HCT116 (cell line): ENCODE measurements at regions not wholly inside any gene's neighbourhood (a gene's known extent, or its start where the extent isn't known, plus 50 kb on each side); places are given as distances from the start of the nearest gene placed in this dataset.

ENCODE experiments used
- ATAC-seq: fragments of 200-7000 bp; cut with Tn5 transposase; 2 replicates; pipeline ENCODE4 v1.9.1; 2020; ENCODE audit warnings: mild to moderate bottlenecking, moderate library complexity
- BruUV-seq: library from RNA; stranded (reverse); fragments of 400-500 nt; replicated peaks from 2 replicates; lab custom pipeline; 2021; lab: Mats Ljungman, UMichigan
- CTCF ChIA-PET: fragments of 300-600 bp; sonication (Branson Sonifier 250); formaldehyde crosslinking; loops from one replicate; lab custom pipeline; 2021; ENCODE audit warnings: antibody characterized with exemption; lab: Charles Lee
- POLR2A ChIA-PET: fragments of 300-600, 350-600 bp; sonication (Branson Sonifier 250); formaldehyde crosslinking; loops from one replicate; lab custom pipeline; 2021; ENCODE audit warnings: antibody characterized with exemption; lab: Charles Lee
- RAD21 ChIA-PET, 2 experiments: fragments of 300-600 bp; sonication (Branson Sonifier 250); formaldehyde crosslinking; loops; one replicate each; lab custom pipeline; 2023; ENCODE audit warnings: low total read pairs in 2 of 2; ENCODE audit not compliant: uncharacterized antibody in 2 of 2, unreplicated experiment in 2 of 2, low non-redundant PET in 1 of 2; lab: Charles Lee
- DNase-seq: peaks from one replicate; pipeline ENCODE4 v3.0.0-alpha.2; 2010; ENCODE audit warnings: low read depth, low spot score
- H2AFZ ChIP-seq: fragments of 200-600 bp; shearing (Covaris generic), sonication (generic); 2 replicates; pipeline ENCODE4 v1.6.1; 2017; ENCODE audit warnings: low read depth, mixed run types, mixed read lengths, antibody characterized with exemption, low read length; ENCODE audit not compliant: poor library complexity, severe bottlenecking
- H3K27ac ChIP-seq: 2 replicates; pipeline ENCODE4 v1.5.1; 2012; ENCODE audit warnings: low read depth, low read length
- H3K27me3 ChIP-seq: fragments of 200-600 bp; sonication (generic); 2 replicates; pipeline ENCODE4 v1.6.1; 2016; ENCODE audit warnings: mixed run types, low read length, mixed read lengths; ENCODE audit not compliant: insufficient read depth
- H3K36me3 ChIP-seq, 2 experiments: fragments of 200-500 bp in 1 of 2; fragments of 200-600 bp in 1 of 2; sonication (Bioruptor generic) in 1 of 2; sonication (generic) in 1 of 2; 2 replicates each; pipeline versions ENCODE4 v1.5.1 to v1.6.1; 2014 to 2016; ENCODE audit warnings: low read length in 2 of 2, inconsistent platforms in 1 of 2, mixed read lengths in 1 of 2, mixed run types in 1 of 2; ENCODE audit not compliant: insufficient read depth in 2 of 2, control insufficient read depth in 1 of 2
- H3K4me1 ChIP-seq, 2 experiments: fragments of 200-600 bp in 1 of 2; sonication (generic) in 1 of 2; 2 replicates each; pipeline versions ENCODE4 v1.5.1 to v1.6.1; 2012 to 2017; ENCODE audit warnings: low read length in 2 of 2, inconsistent platforms in 1 of 2, mild to moderate bottlenecking in 1 of 2, mixed read lengths in 1 of 2, mixed run types in 1 of 2, moderate library complexity in 1 of 2; ENCODE audit not compliant: insufficient read depth in 2 of 2, control insufficient read depth in 1 of 2
- H3K4me2 ChIP-seq: fragments of 200-600 bp; sonication (generic); 2 replicates; pipeline ENCODE4 v1.6.1; 2017; ENCODE audit warnings: mixed run types, low read length, mixed read lengths
- H3K4me3 ChIP-seq, 2 experiments: fragments of 200-600 bp in 1 of 2; sonication (generic) in 1 of 2; replicated peaks in 1 of 2; 2 replicates each; pipeline ENCODE4 v1.5.1; 2011 to 2016; ENCODE audit warnings: low read length in 2 of 2, control low read depth in 1 of 2, low read depth in 1 of 2, mild to moderate bottlenecking in 1 of 2, mixed read lengths in 1 of 2, mixed run types in 1 of 2
- H3K79me2 ChIP-seq: fragments of 200-600 bp; sonication (generic); 2 replicates; pipeline ENCODE4 v1.6.1; 2017; ENCODE audit warnings: mild to moderate bottlenecking, mixed run types, low read length, moderate library complexity, mixed read lengths; ENCODE audit not compliant: insufficient read depth
- H3K9ac ChIP-seq: fragments of 200-600 bp; sonication (generic); 2 replicates; pipeline ENCODE4 v1.6.1; 2016; ENCODE audit warnings: low read length, mixed read lengths
- H3K9me2 ChIP-seq: fragments of 200-600 bp; sonication (generic), shearing (Covaris generic); 2 replicates; pipeline ENCODE4 v1.6.1; 2017; ENCODE audit warnings: mixed run types, mild to moderate bottlenecking, moderate library complexity; ENCODE audit not compliant: insufficient read depth
- H3K9me3 ChIP-seq, 2 experiments: fragments of 200-500 bp in 1 of 2; fragments of 200-600 bp in 1 of 2; sonication (Bioruptor generic) in 1 of 2; sonication (generic) in 1 of 2; 2 replicates each; pipeline ENCODE4 v1.6.1; 2014 to 2017; ENCODE audit warnings: low read length in 2 of 2, mixed read lengths in 2 of 2, inconsistent platforms in 1 of 2, low read depth in 1 of 2, mild to moderate bottlenecking in 1 of 2, mixed run types in 1 of 2, moderate library complexity in 1 of 2; ENCODE audit not compliant: control insufficient read depth in 1 of 2, insufficient read depth in 1 of 2
- H4K20me1 ChIP-seq: fragments of 200-600 bp; sonication (generic), shearing (Covaris generic); 2 replicates; pipeline ENCODE4 v1.6.1; 2017; ENCODE audit warnings: mixed run types, mild to moderate bottlenecking, moderate library complexity; ENCODE audit not compliant: insufficient read depth
- CBX3 ChIP-seq: IDR thresholded peaks from 2 replicates; pipeline ENCODE4 v1.6.1; 2012; ENCODE audit warnings: low read depth
- CEBPB ChIP-seq: IDR thresholded peaks from 2 replicates; pipeline ENCODE4 v1.6.1; 2012; ENCODE audit warnings: low read depth
- EGR1 ChIP-seq: IDR thresholded peaks from 2 replicates; pipeline ENCODE4 v1.6.1; 2012; ENCODE audit warnings: low read depth
- ELF1 ChIP-seq: IDR thresholded peaks from 2 replicates; pipeline ENCODE4 v1.6.1; 2012; ENCODE audit warnings: low read depth, borderline replicate concordance
- EZH2 ChIP-seq: fragments of 200-600 bp; sonication (generic); IDR thresholded peaks from 2 replicates; pipeline ENCODE4 v1.6.1; 2017; ENCODE audit warnings: antibody characterized with exemption, mixed run types
- MAX ChIP-seq: IDR thresholded peaks from 2 replicates; pipeline ENCODE4 v1.6.1; 2012
- POLR2A ChIP-seq: IDR thresholded peaks from 2 replicates; pipeline ENCODE4 v1.7.0; 2011; ENCODE audit warnings: borderline replicate concordance; ENCODE audit not compliant: insufficient read depth, insufficient read length; ENCODE audit errors: extremely low read depth
- POLR2AphosphoS5 ChIP-seq: IDR thresholded peaks from 2 replicates; pipeline ENCODE4 v1.6.1; 2011; ENCODE audit warnings: mild to moderate bottlenecking, low read depth, low read length, moderate library complexity
- RAD21 ChIP-seq: IDR thresholded peaks from 2 replicates; pipeline ENCODE4 v1.6.1; 2012; ENCODE audit warnings: low read depth, mild to moderate bottlenecking
- SIN3A ChIP-seq: IDR thresholded peaks from 2 replicates; pipeline ENCODE4 v1.6.1; 2012; ENCODE audit warnings: low read depth
- SP1 ChIP-seq: IDR thresholded peaks from 2 replicates; pipeline ENCODE4 v1.6.1; 2012; ENCODE audit warnings: low read depth
- SRF ChIP-seq: IDR thresholded peaks from 2 replicates; pipeline ENCODE4 v1.6.1; 2012; ENCODE audit warnings: low read depth
- TCF7L2 ChIP-seq: IDR thresholded peaks from 2 replicates; pipeline ENCODE4 v1.7.0; 2011; ENCODE audit warnings: borderline replicate concordance, inconsistent platforms; ENCODE audit not compliant: insufficient read depth, insufficient read length; ENCODE audit errors: extremely low read depth
- YY1 ChIP-seq: IDR thresholded peaks from 2 replicates; pipeline ENCODE4 v1.6.1; 2011; ENCODE audit warnings: low read length, low read depth, moderate library complexity, mild to moderate bottlenecking; ENCODE audit not compliant: insufficient replicate concordance; ENCODE audit errors: extremely low read depth
- ZBTB33 ChIP-seq: IDR thresholded peaks from 2 replicates; pipeline ENCODE4 v1.6.1; 2011; ENCODE audit warnings: mild to moderate bottlenecking, low read length, moderate library complexity; ENCODE audit not compliant: insufficient replicate concordance; ENCODE audit errors: extremely low read depth
- ZNF274 ChIP-seq: fragments of 200-500 bp; sonication (Bioruptor generic); IDR thresholded peaks from 2 replicates; pipeline ENCODE4 v1.6.1; 2014; ENCODE audit warnings: mild to moderate bottlenecking, low read depth, low read length, inconsistent platforms
- intact Hi-C: fragments of 100-400 bp; cut with micrococcal nuclease; formaldehyde crosslinking; loops from 2 replicates; pipeline ENCODE4 v1.10.0; 2022

GRCh38 chr6:91304521-91304920, 717.6 kb upstream of the MAP3K7 start:
- ChIA-PET CTCF (no interaction called here), RAD21 (no interaction called here), POLR2A (no interaction called here)
- Histone ChIP-seq H3K27ac (no peak overlapping the region), H3K4me2 (no peak overlapping the region), H3K79me2 (no peaks in the 10 kb centered on the region), H3K27me3 (no peaks in the 10 kb centered on the region), H3K9me3 (peaks cover 9 to 17% of the 10 kb centered on the region in 2 experiments; a peak in 2 of 4 replicates), H3K9me2 (no peaks in the 10 kb centered on the region), H2AFZ (no peak overlapping the region), H3K4me1 (no peaks in the 10 kb centered on the region), H3K36me3 (no peaks in the 10 kb centered on the region), H3K4me3 (no peak overlapping the region), H4K20me1 (no peaks in the 10 kb centered on the region), H3K9ac (no peak overlapping the region)
- intact Hi-C loops = no loop called here
- DNase-seq (no peak), ATAC-seq (no peak)
- BruUV-seq = no TSS peak
- TF ChIP-seq ZBTB33 (no peak), MAX (no peak)

- H3K4me3 ChIP-seq = no peak overlapping the region
- no peak overlapping the region for H3K9ac ChIP-seq
- peaks cover 9 to 23% of the 10 kb centered on the region in 2 experiments; a peak in 2 of 4 replicates for H3K9me3 ChIP-seq
- BruUV-seq = no TSS peak
- H3K79me2 ChIP-seq = no peaks in the 10 kb centered on the region
- H3K27me3 ChIP-seq = no peaks in the 10 kb centered on the region
- ATAC-seq = no peak
- no peak overlapping the region for H2AFZ ChIP-seq
- no peak overlapping the region for H3K27ac ChIP-seq
- ChIA-PET RAD21 (no interaction called here), CTCF (no interaction called here), POLR2A (no interaction called here)
- no peak for DNase-seq
- intact Hi-C loops = no loop called here
- H3K36me3 ChIP-seq = no peaks in the 10 kb centered on the region
- H4K20me1 ChIP-seq = no peaks in the 10 kb centered on the region
- no peaks in the 10 kb centered on the region for H3K9me2 ChIP-seq
- H3K4me2 ChIP-seq = no peak overlapping the region
- H3K4me1 ChIP-seq = no peaks in the 10 kb centered on the region
- TF ChIP-seq EZH2 (no peak), SRF (no peak), YY1 (no peak), POLR2AphosphoS5 (no peak), ELF1 (no peak), CEBPB (no peak), POLR2A (no peak), ZNF274 (no peak), ZBTB33 (no peak), EGR1 (no peak), TCF7L2 (no peak), SIN3A (no peak), CBX3 (no peak), SP1 (no peak), RAD21 (no peak)
Measured at GRCh38 chr6:91303326-91303725, 716.5 kb upstream of the MAP3K7 start.
